Muscle of arm (tissue), 1 donor: ENCODE measurements at regions not wholly inside any gene's neighbourhood (a gene's known extent, or its start where the extent isn't known, plus 50 kb on each side); places are given as distances from the start of the nearest gene placed in this dataset.
"Not testable (repeated sequence)": the region's sequence is repeated elsewhere in the genome, so short reads cannot be mapped to it uniquely, and the experiment has no call there.

Source experiments
- DNase-seq: peaks from one replicate; pipeline ENCODE4 v3.0.0-alpha.2; 2013

DNA sequence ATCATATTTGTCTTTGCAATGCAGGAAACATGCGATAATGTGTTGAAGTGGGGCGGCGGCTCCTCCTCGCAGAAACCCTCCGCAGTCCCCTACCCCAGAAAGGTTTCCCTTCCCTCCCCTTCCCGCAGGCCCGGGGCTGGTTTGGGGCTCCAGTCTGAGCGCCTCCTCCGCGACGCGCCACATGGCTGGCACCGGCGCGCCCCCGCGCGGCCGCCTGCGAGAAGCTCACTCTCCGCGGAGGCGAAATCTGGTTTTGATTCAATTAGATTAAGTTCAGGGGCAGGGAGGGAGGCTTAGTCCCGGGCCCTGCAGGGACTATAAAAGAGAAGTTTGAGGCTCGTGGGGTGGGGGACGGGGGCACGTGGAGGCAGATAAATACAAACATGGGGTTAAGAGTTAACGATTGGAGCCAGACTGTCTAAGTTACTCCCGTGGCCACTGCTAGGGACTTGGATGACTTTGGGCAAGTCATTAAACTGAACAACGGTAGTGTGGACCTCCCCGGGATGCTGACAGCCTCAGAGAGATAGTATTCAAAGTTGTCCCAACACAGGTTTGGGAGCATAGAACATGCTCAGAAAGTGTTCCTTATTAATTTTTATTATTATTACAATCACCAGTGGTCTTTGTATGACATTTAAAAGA is 69.4 kb downstream of the MSX2 start:
- DNase-seq: peak; percentile 59

DNA sequence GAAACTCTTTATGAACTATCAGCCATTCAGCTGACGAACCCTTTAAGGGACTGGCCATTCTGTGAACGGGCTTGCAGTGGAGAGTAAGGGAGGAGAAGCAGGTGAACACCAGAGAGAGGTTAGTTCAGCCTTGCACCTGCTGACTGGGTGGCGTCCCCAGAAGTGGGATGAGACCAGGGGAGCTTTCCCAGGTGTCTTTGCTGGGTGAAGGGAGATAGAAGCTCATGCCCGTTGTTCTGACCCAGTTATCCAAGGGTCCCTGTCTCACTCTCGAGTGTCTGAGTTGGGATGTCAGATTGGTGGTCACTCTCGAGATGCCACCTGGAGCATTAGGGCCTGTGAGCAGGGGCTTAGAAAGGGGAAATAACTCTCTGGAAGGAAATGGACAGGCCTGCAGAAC is 68.7 kb downstream of the MSX2 start:
- no peak for DNase-seq

DNA sequence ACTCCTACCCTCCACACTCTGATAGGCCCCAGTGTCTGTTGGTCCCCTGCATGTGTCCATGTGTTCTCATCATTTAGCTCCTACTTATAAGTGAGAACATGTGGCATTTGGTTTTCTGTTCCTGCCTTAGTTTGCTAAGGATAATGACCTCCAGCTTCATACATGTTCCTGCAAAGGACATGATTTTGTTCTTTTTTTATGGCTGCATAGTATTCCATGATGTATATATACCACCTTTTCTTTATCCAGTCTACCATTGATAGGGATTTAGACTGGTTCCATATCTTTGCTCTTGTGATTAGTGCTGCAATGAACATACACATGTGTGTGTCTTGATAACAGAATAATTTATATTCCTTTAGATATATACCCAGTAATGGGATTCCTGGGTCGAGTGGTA is 67.9 kb downstream of the MSX2 start:
- not testable (repeated sequence) for DNase-seq

DNA sequence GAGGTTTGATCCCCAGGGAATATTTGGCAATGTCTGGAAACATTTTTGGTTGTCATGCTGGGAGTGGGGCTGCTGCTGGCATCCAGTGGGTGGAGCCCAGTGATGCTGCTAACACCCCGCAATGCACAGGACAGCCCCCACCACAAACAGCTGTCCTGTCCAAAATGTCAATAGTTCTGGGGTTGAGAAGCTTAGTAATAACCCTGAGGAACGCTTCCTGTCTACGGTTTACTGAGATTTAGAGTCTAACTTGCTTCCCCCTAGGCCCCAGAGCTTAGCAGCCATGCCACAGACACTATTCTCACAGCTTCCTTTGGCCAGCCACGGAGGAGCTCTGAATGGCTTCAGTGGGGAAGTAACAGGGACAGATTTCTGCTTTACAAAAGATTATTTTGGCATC is 66.5 kb downstream of the MSX2 start:
- DNase-seq: no peak

DNA sequence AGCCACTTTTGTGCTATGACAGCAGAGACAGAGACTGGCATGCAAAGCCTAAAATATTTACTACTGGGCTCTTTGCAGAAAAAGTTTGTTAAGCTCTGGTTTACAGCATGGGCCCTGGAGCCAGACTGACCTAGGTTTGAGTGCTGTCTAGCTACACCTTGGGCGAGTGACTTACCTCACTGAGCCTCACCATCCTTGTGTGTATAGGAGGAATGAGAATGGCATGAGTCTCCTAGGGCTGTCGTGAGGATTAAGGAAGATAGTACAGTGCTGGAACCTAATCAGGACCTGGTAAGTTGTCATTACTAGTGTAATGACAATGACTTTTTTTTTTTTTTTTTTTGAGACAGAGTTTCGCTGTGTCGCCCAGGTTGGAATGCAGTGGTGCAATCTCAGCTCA is 65.2 kb downstream of the MSX2 start:
- no peak for DNase-seq

DNA sequence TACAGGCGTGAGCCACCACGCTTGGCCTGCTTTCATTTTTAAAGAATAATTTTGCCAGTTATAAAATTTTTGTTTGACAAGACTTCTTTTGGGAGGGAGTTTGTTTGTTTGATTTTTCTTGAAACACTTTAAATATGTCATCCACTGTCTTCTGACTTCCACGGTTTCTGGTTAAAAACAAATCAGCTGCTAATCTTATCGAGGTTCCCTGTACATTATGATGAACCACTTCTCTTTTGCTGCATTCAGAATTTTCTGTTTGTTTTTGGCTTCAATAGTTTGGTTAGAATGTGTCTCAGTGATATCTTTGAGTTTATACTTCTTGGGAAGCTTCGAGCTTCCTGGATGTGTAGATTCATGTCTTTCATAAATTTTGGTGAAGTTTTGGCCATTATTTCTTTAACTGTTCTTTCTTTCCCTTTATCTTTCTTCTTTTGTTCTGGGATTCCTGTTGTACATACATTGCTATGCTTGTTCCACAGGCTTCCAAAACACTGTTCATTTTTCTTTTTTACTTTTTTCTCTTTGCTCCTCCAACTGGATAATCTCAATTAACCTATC is 60.8 kb downstream of the MSX2 start:
- no peak for DNase-seq
